MCF 10A (cell line): ENCODE measurements at regions not wholly inside any gene's neighbourhood (a gene's known extent, or its start where the extent isn't known, plus 50 kb on each side); places are given as distances from the start of the nearest gene placed in this dataset.

Experiments used
- BruUV-seq: library from RNA; stranded (reverse); fragments of 400-500 nt; replicated peaks from 2 replicates; lab custom pipeline; 2021; lab: Mats Ljungman, UMichigan
- CTCF ChIA-PET: fragments of 300-600 bp; sonication (Branson Sonifier 250); formaldehyde crosslinking; extraction: SDS; loops from one replicate; lab custom pipeline; 2021; ENCODE audit warnings: antibody characterized with exemption, inconsistent platforms; lab: Yijun Ruan, JAX
- POLR2A ChIA-PET: fragments of 300-600, 350-650 bp; sonication (Branson Sonifier 250); formaldehyde crosslinking; extraction: SDS; loops from one replicate; lab custom pipeline; 2020; ENCODE audit warnings: antibody characterized with exemption, inconsistent platforms; lab: Yijun Ruan, JAX
- DNase-seq: peaks from one replicate; pipeline ENCODE4 v3.0.0-alpha.2; 2018; ENCODE audit not compliant: unreplicated experiment
- H3K27ac Mint-ChIP-seq: one replicate; pipeline ENCODE4 v1.8.0; 2022; ENCODE audit warnings: mild to moderate bottlenecking, low read depth, mixed read lengths; ENCODE audit not compliant: unreplicated experiment
- H3K27me3 Mint-ChIP-seq: one replicate; pipeline ENCODE4 v1.8.0; 2022; ENCODE audit warnings: mixed read lengths; ENCODE audit not compliant: insufficient read depth, unreplicated experiment
- H3K36me3 Mint-ChIP-seq: one replicate; pipeline ENCODE4 v1.8.0; 2022; ENCODE audit warnings: mild to moderate bottlenecking, moderate library complexity, mixed read lengths; ENCODE audit not compliant: insufficient read depth, unreplicated experiment
- H3K4me1 Mint-ChIP-seq: one replicate; pipeline ENCODE4 v1.8.0; 2022; ENCODE audit warnings: mixed read lengths; ENCODE audit not compliant: insufficient read depth, unreplicated experiment
- H3K4me3 Mint-ChIP-seq: one replicate; pipeline ENCODE4 v1.8.0; 2022; ENCODE audit warnings: mild to moderate bottlenecking, moderate library complexity, mixed read lengths; ENCODE audit not compliant: unreplicated experiment
- H3K9me3 Mint-ChIP-seq: one replicate; pipeline ENCODE4 v1.8.0; 2022; ENCODE audit warnings: mixed read lengths; ENCODE audit not compliant: unreplicated experiment
- intact Hi-C: fragments of 100-400 bp; cut with micrococcal nuclease; formaldehyde crosslinking; loops from 2 replicates; pipeline ENCODE4 v1.14.1; 2022
- TF ChIP-seq, protein P1 (sequence below): fragments of 200-600 bp; IDR thresholded peaks from one replicate; pipeline ENCODE4 v1.8.0; 2022; ENCODE audit warnings: antibody characterized with exemption, mild to moderate bottlenecking; ENCODE audit not compliant: unreplicated experiment

GRCh38 chr2:174697255-174697654, 67.0 kb downstream of the CHRNA1 start:
- ChIA-PET POLR2A (interaction anchor here (0.6 to 1.0 kb wide), 3 partner anchors 128 to 192 kb away, joined by 5 read pairs; no protein-coding TSS in a partner anchor), CTCF (interaction anchor here (0.6 to 7.4 kb wide), 53 partner anchors 8 to 1824 kb away, joined by 3 to 110 read pairs (median 4); partner anchors contain the start of genes CHRNA1 and GPR155)
- intact Hi-C loops, result loop anchor here (1.0 kb wide), 1 partner anchor 235 kb away; no protein-coding TSS in a partner anchor
- Mint-ChIP-seq H3K27ac (no peak overlapping the region), H3K4me1 (peaks cover 5% of the 10 kb centered on the region), H3K27me3 (no peaks in the 10 kb centered on the region), H3K4me3 (no peak overlapping the region), H3K9me3 (no peaks in the 10 kb centered on the region), H3K36me3 (no peaks in the 10 kb centered on the region)
- no TSS peak for BruUV-seq
- TF ChIP-seq, protein P1, sequence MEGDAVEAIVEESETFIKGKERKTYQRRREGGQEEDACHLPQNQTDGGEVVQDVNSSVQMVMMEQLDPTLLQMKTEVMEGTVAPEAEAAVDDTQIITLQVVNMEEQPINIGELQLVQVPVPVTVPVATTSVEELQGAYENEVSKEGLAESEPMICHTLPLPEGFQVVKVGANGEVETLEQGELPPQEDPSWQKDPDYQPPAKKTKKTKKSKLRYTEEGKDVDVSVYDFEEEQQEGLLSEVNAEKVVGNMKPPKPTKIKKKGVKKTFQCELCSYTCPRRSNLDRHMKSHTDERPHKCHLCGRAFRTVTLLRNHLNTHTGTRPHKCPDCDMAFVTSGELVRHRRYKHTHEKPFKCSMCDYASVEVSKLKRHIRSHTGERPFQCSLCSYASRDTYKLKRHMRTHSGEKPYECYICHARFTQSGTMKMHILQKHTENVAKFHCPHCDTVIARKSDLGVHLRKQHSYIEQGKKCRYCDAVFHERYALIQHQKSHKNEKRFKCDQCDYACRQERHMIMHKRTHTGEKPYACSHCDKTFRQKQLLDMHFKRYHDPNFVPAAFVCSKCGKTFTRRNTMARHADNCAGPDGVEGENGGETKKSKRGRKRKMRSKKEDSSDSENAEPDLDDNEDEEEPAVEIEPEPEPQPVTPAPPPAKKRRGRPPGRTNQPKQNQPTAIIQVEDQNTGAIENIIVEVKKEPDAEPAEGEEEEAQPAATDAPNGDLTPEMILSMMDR, result peak; percentile 52
- peak; percentile 69 for DNase-seq

GRCh38 chr2:174694920-174695319, 69.4 kb downstream of the CHRNA1 start:
- no peaks in the 10 kb centered on the region for H3K36me3 Mint-ChIP-seq
- no TSS peak for BruUV-seq
- no peaks in the 10 kb centered on the region for H3K27me3 Mint-ChIP-seq
- TF ChIP-seq, protein P1, result no peak
- H3K4me3 Mint-ChIP-seq, result no peak overlapping the region
- ChIA-PET POLR2A (no interaction called here), CTCF (interaction anchor here (0.6 to 7.4 kb wide), 13 partner anchors 6 to 1445 kb away, joined by 3 to 110 read pairs (median 5); partner anchors contain the start of gene CHRNA1)
- H3K9me3 Mint-ChIP-seq, result no peaks in the 10 kb centered on the region
- intact Hi-C loops, result no loop called here
- no peak for DNase-seq
- peaks cover 11% of the 10 kb centered on the region for H3K4me1 Mint-ChIP-seq
- H3K27ac Mint-ChIP-seq, result no peak overlapping the region

DNA sequence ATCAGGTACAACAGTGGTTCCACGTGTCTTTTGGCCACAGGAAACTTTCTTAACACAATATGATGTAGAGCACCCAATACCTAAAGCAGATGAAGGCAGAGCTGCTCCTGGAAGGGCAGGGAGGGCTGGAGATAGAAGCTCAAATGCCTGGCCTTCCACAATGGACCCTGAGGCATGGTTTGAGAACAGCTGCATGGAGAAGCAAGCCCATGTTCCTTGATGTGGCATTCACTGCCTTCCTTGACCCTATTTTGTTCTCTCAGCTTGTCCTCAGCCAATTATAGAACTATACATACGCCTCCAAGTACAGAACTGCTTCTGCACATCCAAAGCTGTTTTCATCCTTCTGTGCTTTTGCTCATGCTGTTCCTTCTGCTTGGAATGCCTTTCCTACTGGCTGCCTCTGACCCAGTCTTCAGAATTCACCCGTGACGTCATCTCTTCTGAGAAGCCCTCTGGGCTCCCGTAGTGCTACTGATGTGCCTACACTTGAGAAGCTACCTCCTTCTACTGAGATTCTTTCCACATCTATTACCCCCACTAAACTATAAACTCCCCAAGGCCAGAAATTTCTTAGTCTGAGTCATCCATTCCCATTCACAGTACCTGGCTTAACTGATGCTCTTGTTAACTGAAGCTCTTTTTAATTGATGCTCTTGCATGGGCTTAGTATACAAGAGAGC, 69.9 kb downstream of the CHRNA1 start:
- H3K27me3 Mint-ChIP-seq, result no peaks in the 10 kb centered on the region
- H3K27ac Mint-ChIP-seq, result no peak overlapping the region
- ChIA-PET POLR2A (no interaction called here), CTCF (interaction anchor here (0.5 to 7.4 kb wide), 12 partner anchors 5 to 616 kb away, joined by 3 to 110 read pairs (median 4); no protein-coding TSS in a partner anchor)
- H3K36me3 Mint-ChIP-seq, result no peaks in the 10 kb centered on the region
- H3K9me3 Mint-ChIP-seq, result no peaks in the 10 kb centered on the region
- H3K4me1 Mint-ChIP-seq, result peaks cover 11% of the 10 kb centered on the region
- TF ChIP-seq, protein P1, result no peak
- BruUV-seq, result no TSS peak
- H3K4me3 Mint-ChIP-seq, result no peak overlapping the region
- intact Hi-C loops, result no loop called here
- DNase-seq, result no peak

DNA sequence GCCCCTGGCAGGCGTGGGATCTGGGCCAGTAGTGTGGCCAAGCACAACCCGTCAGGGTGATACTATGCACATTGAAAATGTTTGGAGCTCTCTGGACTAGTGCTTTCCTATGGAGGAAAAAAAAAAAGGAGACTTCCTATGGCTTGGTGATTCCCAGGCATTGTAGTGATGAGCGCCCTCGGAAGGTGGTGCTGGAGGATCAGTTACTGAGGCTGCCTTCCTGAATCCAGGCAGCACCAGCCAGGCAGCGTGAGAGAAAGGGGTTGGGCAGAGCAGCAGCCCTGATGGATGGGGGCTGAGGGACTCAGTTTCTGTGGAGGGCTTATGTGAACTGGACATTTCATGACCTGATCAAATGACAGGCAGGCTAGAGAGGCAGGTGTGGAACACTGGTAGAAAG, 70.9 kb downstream of the CHRNA1 start:
- intact Hi-C loops, result no loop called here
- no peaks in the 10 kb centered on the region for H3K9me3 Mint-ChIP-seq
- ChIA-PET POLR2A (no interaction called here), CTCF (interaction anchor here (0.6 to 8.1 kb wide), 5 partner anchors 5 to 554 kb away, joined by 3 to 110 read pairs (median 4); no protein-coding TSS in a partner anchor)
- H3K4me1 Mint-ChIP-seq, result peaks cover 11% of the 10 kb centered on the region
- H3K4me3 Mint-ChIP-seq, result no peak overlapping the region
- TF ChIP-seq, protein P1, result no peak
- H3K36me3 Mint-ChIP-seq, result no peaks in the 10 kb centered on the region
- BruUV-seq, result no TSS peak
- DNase-seq, result no peak
- H3K27ac Mint-ChIP-seq, result no peak overlapping the region
- no peaks in the 10 kb centered on the region for H3K27me3 Mint-ChIP-seq
